H1 (cell line): ENCODE measurements at regions not wholly inside any gene's neighbourhood (a gene's known extent, or its start where the extent isn't known, plus 50 kb on each side); places are given as distances from the start of the nearest gene placed in this dataset.

Source experiments
- CTCF ChIA-PET: fragments of 300-600 bp; sonication (Branson Sonifier 250); formaldehyde crosslinking; loops from one replicate; lab custom pipeline; 2021; ENCODE audit not compliant: partially characterized antibody; lab: Charles Lee
- POLR2A ChIA-PET: fragments of 300-600 bp; sonication (Branson Sonifier 250); formaldehyde crosslinking; loops from one replicate; lab custom pipeline; 2021; ENCODE audit warnings: inconsistent platforms; ENCODE audit not compliant: partially characterized antibody; lab: Charles Lee
- DNase-seq, 2 experiments: peaks; one replicate each; pipeline versions ENCODE4 v3.0.0 to v3.0.0-alpha.2; 2010 to 2022; ENCODE audit warnings: low spot score in 2 of 2, low read depth in 1 of 2, mixed read lengths in 1 of 2
- FAIRE-seq: peaks from 2 replicates; lab custom pipeline; 2011; peaks lifted over from hg19 to GRCh38; lab: Jason Lieb, UNC
- H2AFZ ChIP-seq: 2 replicates; pipeline ENCODE4 v1.8.1; 2012; ENCODE audit warnings: low read length, inconsistent platforms
- H2AK5ac ChIP-seq: 2 replicates; pipeline ENCODE4 v1.6.1; 2013; ENCODE audit warnings: low read depth, low read length
- H2BK120ac ChIP-seq: replicated peaks from 2 replicates; pipeline ENCODE3; 2013; ENCODE audit warnings: low read depth, low read length, inconsistent platforms
- H2BK12ac ChIP-seq: 2 replicates; pipeline ENCODE4 v1.6.1; 2013; ENCODE audit warnings: low read depth, low read length
- H2BK15ac ChIP-seq: 2 replicates; pipeline ENCODE4 v1.6.1; 2013; ENCODE audit warnings: low read length
- H2BK20ac ChIP-seq: 2 replicates; pipeline ENCODE4 v1.6.1; 2013; ENCODE audit warnings: low read length
- H2BK5ac ChIP-seq: 2 replicates; pipeline ENCODE4 v1.6.1; 2013; ENCODE audit warnings: low read depth, low read length
- H3K14ac ChIP-seq: 2 replicates; pipeline ENCODE4 v1.6.1; 2013; ENCODE audit warnings: inconsistent platforms; ENCODE audit not compliant: insufficient read length
- H3K18ac ChIP-seq: 2 replicates; pipeline ENCODE4 v1.6.1; 2013; ENCODE audit warnings: low read length; ENCODE audit errors: extremely low read depth
- H3K23ac ChIP-seq: 2 replicates; pipeline ENCODE4 v1.6.1; 2013; ENCODE audit warnings: inconsistent platforms; ENCODE audit not compliant: insufficient read length
- H3K23me2 ChIP-seq: 2 replicates; pipeline ENCODE4 v1.6.1; 2013; ENCODE audit warnings: low read depth, low read length
- H3K27ac ChIP-seq: 2 replicates; pipeline ENCODE4 v1.6.1; 2011; ENCODE audit warnings: low read depth, low read length, inconsistent platforms
- H3K27me3 ChIP-seq, 4 experiments: replicated peaks in 1 of 4; 1 replicate in 1 of 4; 2 replicates in 3 of 4; pipeline versions ENCODE4 v1.6.1 to v1.8.1; 2011 to 2013; ENCODE audit warnings: low read length in 3 of 4, mild to moderate bottlenecking in 3 of 4, inconsistent platforms in 2 of 4, mixed read lengths in 2 of 4, moderate library complexity in 1 of 4; ENCODE audit not compliant: control insufficient read depth in 3 of 4, insufficient read depth in 3 of 4; ENCODE audit errors: extremely low read depth in 1 of 4
- H3K36me3 ChIP-seq, 4 experiments: 2 replicates each; pipeline versions ENCODE4 v1.6.1 to v1.8.1; 2011 to 2013; ENCODE audit warnings: mild to moderate bottlenecking in 4 of 4, low read length in 3 of 4, moderate library complexity in 2 of 4, control low read depth in 1 of 4, inconsistent platforms in 1 of 4; ENCODE audit not compliant: insufficient read depth in 4 of 4, control insufficient read depth in 2 of 4
- H3K4ac ChIP-seq: replicated peaks from 2 replicates; pipeline ENCODE3; 2013; ENCODE audit warnings: low read length, low read depth, mixed read lengths, inconsistent platforms; ENCODE audit not compliant: insufficient read length
- H3K4me1 ChIP-seq, 4 experiments: replicated peaks in 1 of 4; 1 replicate in 1 of 4; 2 replicates in 3 of 4; pipeline versions ENCODE4 v1.6.1 to v1.8.1; 2011 to 2013; ENCODE audit warnings: low read length in 3 of 4, inconsistent platforms in 2 of 4, mixed read lengths in 1 of 4; ENCODE audit not compliant: insufficient read depth in 4 of 4, control insufficient read depth in 3 of 4
- H3K4me2 ChIP-seq, 2 experiments: 2 replicates each; pipeline versions ENCODE4 v1.6.1 to v1.8.1; 2011 to 2013; ENCODE audit warnings: low read depth in 2 of 2, low read length in 2 of 2, control low read depth in 1 of 2, inconsistent platforms in 1 of 2, mild to moderate bottlenecking in 1 of 2; ENCODE audit not compliant: insufficient read depth in 1 of 2
- H3K4me3 ChIP-seq, 4 experiments: fragments of 200-600, 300-600 bp in 1 of 4; sonication (generic), shearing (Covaris generic), sonication (Bioruptor Twin) in 1 of 4; 2 replicates each; pipeline versions ENCODE4 v1.5.1 to v1.8.1; 2011 to 2016; ENCODE audit warnings: low read length in 4 of 4, low read depth in 3 of 4, control low read depth in 2 of 4, inconsistent platforms in 2 of 4, mild to moderate bottlenecking in 2 of 4, mixed read lengths in 1 of 4, moderate library complexity in 1 of 4; ENCODE audit not compliant: insufficient read depth in 2 of 4; ENCODE audit errors: extremely low read depth in 1 of 4
- H3K56ac ChIP-seq: replicated peaks from 2 replicates; pipeline ENCODE3; 2013; ENCODE audit warnings: low read depth, mild to moderate bottlenecking, mixed read lengths, low read length, inconsistent platforms; ENCODE audit not compliant: insufficient read length
- H3K79me1 ChIP-seq: 2 replicates; pipeline ENCODE4 v1.6.1; 2013; ENCODE audit warnings: low read depth, low read length, control low read depth
- H3K79me2 ChIP-seq, 2 experiments: 2 replicates each; pipeline versions ENCODE4 v1.6.1 to v1.8.1; 2012 to 2013; ENCODE audit warnings: low read length in 2 of 2, mild to moderate bottlenecking in 2 of 2, inconsistent platforms in 1 of 2; ENCODE audit not compliant: insufficient read depth in 2 of 2, control insufficient read depth in 1 of 2
- H3K9ac ChIP-seq, 4 experiments: replicated peaks in 1 of 4; 1 replicate in 1 of 4; 2 replicates in 3 of 4; pipeline versions ENCODE4 v1.6.1 to v1.8.1; 2011 to 2013; ENCODE audit warnings: low read depth in 3 of 4, low read length in 3 of 4, control low read depth in 2 of 4, mild to moderate bottlenecking in 2 of 4, moderate library complexity in 2 of 4, inconsistent platforms in 1 of 4; ENCODE audit errors: extremely low read depth in 1 of 4
- H3K9me3 ChIP-seq, 2 experiments: 2 replicates each; pipeline versions ENCODE4 v1.6.1 to v1.8.1; 2012 to 2013; ENCODE audit warnings: mild to moderate bottlenecking in 2 of 2, moderate library complexity in 2 of 2, control low read depth in 1 of 2, inconsistent platforms in 1 of 2, low read depth in 1 of 2, low read length in 1 of 2, mixed read lengths in 1 of 2; ENCODE audit not compliant: insufficient read depth in 2 of 2
- H4K20me1 ChIP-seq, 2 experiments: replicated peaks in 1 of 2; 2 replicates each; pipeline versions ENCODE3 to v1.8.1; 2011 to 2013; ENCODE audit warnings: inconsistent platforms in 2 of 2, low read length in 2 of 2, mild to moderate bottlenecking in 1 of 2; ENCODE audit not compliant: insufficient read depth in 2 of 2, control insufficient read depth in 1 of 2
- H4K5ac ChIP-seq: 2 replicates; pipeline ENCODE4 v1.6.1; 2013; ENCODE audit warnings: low read length, low read depth, mixed read lengths, inconsistent platforms; ENCODE audit not compliant: insufficient read length
- H4K8ac ChIP-seq: 2 replicates; pipeline ENCODE4 v1.8.0; 2013; ENCODE audit warnings: mild to moderate bottlenecking, moderate library complexity, low read length, inconsistent platforms; ENCODE audit not compliant: insufficient read depth; ENCODE audit errors: extremely low read depth
- H4K91ac ChIP-seq: replicated peaks from 2 replicates; pipeline ENCODE3; 2013; ENCODE audit warnings: low read length, mixed read lengths, inconsistent platforms; ENCODE audit not compliant: insufficient read length
- HDAC2 ChIP-seq, 2 experiments: fragments of 300-600 bp in 1 of 2; sonication (generic) in 1 of 2; IDR thresholded peaks; 2 replicates each; pipeline ENCODE4 v1.6.1; 2011 to 2012; ENCODE audit warnings: low read depth in 2 of 2, low read length in 2 of 2, mild to moderate bottlenecking in 2 of 2, moderate library complexity in 2 of 2, borderline replicate concordance in 1 of 2, inconsistent platforms in 1 of 2
- SP1 ChIP-seq: IDR thresholded peaks from 2 replicates; pipeline ENCODE4 v1.6.1; 2011; ENCODE audit warnings: low read depth, low read length
- WGBS, 2 experiments: shearing (Covaris generic) in 1 of 2; methylation state at CpG; one replicate each; pipeline versions ENCODE4 v1.1.6 to v1.1.7; 2013 to 2015; ENCODE audit warnings: low lambda C conversion rate in 2 of 2, mixed read lengths in 2 of 2, inconsistent platforms in 1 of 2, low coverage in 1 of 2, missing lambda C conversion rate in 1 of 2; ENCODE audit not compliant: insufficient replicate concordance in 2 of 2, insufficient coverage in 1 of 2, insufficient read length in 1 of 2; ENCODE audit errors: extremely low coverage in 1 of 2, missing lambda C conversion rate in 1 of 2; 5-methylcytosine and 5-hydroxymethylcytosine counted together
- TF ChIP-seq, protein P1 (sequence below): IDR thresholded peaks from 2 replicates; pipeline ENCODE4 v1.6.1; 2011; ENCODE audit warnings: low read depth, mild to moderate bottlenecking, low read length; ENCODE audit not compliant: insufficient read depth

DNA sequence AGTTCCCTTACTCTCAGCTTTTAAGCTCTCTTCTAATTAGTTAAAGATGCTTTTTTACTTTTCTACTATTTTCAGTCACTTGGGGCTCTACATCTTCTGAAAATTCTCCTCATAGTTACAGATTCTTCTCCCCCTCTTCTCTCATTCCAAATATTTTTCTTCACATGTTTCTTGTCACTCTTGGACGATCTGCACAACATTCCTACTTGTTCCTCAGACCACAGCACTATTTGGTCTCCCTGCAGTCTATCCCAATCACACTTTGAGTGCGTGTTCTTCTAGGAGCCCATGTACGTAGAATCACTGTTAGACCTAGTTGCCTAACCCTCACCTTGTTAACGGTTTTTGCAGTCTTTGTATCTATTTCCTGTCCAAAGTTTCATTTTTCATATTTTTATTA lies 222.5 kb upstream of the SPRY2 start:
- ChIA-PET POLR2A (no interaction called here), CTCF (no interaction called here)
- Histone ChIP-seq H2BK12ac (no peak overlapping the region), H3K56ac (no peak overlapping the region), H2BK20ac (no peak overlapping the region), H3K14ac (no peak overlapping the region), H2BK5ac (no peak overlapping the region), H3K4me3 (no peak overlapping the region), H2BK15ac (no peak overlapping the region), H3K23me2 (no peaks in the 10 kb centered on the region), H3K36me3 (no peaks in the 10 kb centered on the region), H3K4me1 (no peaks in the 10 kb centered on the region), H2AFZ (no peak overlapping the region), H2BK120ac (no peak overlapping the region), H3K4me2 (no peak overlapping the region), H3K27ac (no peak overlapping the region), H4K5ac (no peak overlapping the region), H3K18ac (no peak overlapping the region), H3K4ac (no peak overlapping the region), H3K23ac (no peak overlapping the region), H4K20me1 (no peaks in the 10 kb centered on the region), H3K9me3 (no peaks in the 10 kb centered on the region), H3K9ac (no peak overlapping the region), H3K79me2 (no peaks in the 10 kb centered on the region), H4K8ac (no peak overlapping the region), H2AK5ac (no peak overlapping the region), H4K91ac (no peak overlapping the region), H3K27me3 (no peaks in the 10 kb centered on the region), H3K79me1 (no peaks in the 10 kb centered on the region)
- no peak for DNase-seq
- no peak for FAIRE-seq
- WGBS, 2 experiments = 96% methylated on average over 4 of the region's 4 CpGs; no CpG with 5 or more reads in 1 of the 2 experiments
- TF ChIP-seq HDAC2 (IDR thresholded peaks at IDR 0.05; ENCODE audit: borderline replicate concordance in 1 of 2, low read depth in 2 of 2, low read length in 2 of 2) (no peak), SP1 (no peak)
- TF ChIP-seq, protein P1, sequence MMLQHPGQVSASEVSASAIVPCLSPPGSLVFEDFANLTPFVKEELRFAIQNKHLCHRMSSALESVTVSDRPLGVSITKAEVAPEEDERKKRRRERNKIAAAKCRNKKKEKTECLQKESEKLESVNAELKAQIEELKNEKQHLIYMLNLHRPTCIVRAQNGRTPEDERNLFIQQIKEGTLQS = no peak
